HG03159 (cell line): ENCODE measurements at regions not wholly inside any gene's neighbourhood (a gene's known extent, or its start where the extent isn't known, plus 50 kb on each side); places are given as distances from the start of the nearest gene placed in this dataset.
"Not testable (repeated sequence)": the region's sequence is repeated elsewhere in the genome, so short reads cannot be mapped to it uniquely, and the experiment has no call there.

Experiments
- ATAC-seq: cut with Tn5 transposase; IDR thresholded peaks from one replicate; pipeline ENCODE4 v1.9.1; 2021; ENCODE audit warnings: mild to moderate bottlenecking, moderate library complexity; ENCODE audit not compliant: unreplicated experiment

DNA sequence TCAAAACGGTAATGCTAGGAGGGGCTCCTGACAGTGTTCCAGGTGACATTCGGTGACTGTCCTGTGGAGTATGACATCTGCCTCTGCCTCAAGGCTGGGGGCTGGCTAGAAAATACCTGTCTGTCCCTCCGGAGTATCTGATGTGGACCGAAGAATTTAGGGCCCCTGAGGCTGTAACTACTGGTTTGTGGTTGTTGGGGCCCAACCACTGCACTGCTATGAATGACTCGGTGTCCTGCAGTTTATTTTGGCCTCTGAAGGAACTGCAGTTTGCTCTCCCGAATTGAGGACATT, 198.9 kb upstream of the CAND1 start:
- ATAC-seq, result no peak

DNA sequence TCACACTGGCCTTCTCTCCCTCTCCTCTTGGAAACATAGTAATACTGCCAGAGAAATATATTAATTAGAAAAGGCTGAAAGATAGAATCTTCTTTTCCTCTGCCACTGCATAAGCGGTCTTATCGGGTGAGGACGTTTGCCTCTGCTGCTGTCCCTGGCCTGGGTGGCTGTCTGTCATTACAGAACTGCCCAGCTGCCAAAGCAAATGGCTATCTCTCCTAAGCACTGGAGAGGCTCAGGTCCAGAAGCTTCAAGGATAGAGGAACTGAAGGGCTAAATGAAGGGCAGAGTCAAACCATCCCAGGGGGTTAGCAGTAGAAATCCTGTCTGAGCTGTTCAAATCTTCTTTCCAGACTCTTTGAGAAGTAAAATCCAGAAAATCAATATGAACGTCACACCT, 198.6 kb upstream of the CAND1 start:
- ATAC-seq, result no peak

DNA sequence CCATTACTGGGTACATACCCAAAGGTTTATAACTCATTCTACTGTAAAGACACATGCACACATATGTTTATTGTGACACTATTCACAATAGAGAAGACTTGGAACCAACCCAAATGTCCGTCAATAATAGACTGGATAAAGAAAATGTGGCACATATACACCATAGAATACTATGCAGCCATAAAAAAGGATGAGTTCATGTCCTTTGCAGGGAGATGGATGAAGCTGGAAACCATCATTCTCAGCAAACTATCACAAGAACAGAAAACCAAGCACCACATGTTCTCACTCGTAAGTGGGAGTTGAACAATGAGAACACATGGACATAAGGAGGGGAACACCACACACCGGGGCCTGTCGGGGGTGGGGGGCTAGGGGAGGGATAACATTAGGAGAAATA, 196.9 kb upstream of the CAND1 start:
- not testable (repeated sequence) for ATAC-seq

DNA sequence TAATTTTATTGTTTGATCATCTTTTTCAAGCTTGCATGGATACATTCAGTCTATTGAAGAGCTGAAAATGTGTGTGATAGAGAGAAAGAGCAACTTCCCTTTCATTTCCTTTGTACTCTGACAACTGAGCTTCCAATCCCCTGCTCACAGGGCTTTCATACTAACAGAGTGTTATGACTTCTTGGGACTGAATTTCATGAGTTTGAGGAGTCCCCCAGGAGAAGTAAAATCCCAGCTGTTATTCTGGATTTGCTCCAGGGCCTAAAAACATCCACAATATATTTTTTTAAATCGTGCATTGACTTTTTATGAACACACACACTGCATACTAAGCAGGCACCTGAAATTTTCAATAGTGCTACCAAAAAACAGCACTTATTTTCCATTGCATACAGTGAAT, 195.8 kb upstream of the CAND1 start:
- no peak for ATAC-seq

DNA sequence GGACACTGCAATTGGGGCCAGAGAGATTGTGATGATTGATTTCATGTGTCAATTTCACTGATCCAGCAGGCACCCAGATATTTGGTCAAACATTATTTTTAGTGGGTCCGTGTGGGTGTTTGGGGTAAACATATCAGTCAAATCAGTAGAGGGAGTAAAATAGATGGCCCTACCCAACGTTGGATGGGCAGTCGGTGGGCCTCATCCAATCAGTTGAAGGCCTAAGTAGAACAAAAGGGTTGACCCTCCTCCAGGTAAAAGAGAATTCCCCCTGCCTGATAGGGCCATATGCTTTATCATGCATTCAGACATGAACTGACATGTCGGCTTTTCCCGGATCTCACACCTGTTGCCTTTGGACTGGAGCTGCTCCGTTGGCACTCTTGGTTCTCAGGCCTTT, 195.1 kb upstream of the CAND1 start:
- ATAC-seq, result no peak

DNA sequence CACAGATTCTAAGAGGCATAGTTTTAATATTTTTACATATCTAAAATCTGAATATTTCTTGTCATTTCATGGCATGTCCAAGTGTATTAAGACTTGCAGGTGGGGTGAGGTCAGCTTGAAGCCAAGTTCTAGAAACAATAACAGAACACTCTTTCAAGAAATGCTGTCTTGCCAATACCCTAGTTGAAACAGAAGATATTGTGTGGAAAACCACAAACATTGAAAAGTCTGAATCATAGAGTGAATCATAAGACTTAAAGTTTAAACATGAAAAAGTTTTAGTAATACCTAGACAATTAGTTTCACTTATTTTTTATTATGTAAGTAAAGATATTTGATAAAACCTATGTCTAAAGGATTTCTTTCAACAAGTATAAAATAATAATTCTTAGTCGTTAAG, 191.5 kb upstream of the CAND1 start:
- no peak for ATAC-seq

DNA sequence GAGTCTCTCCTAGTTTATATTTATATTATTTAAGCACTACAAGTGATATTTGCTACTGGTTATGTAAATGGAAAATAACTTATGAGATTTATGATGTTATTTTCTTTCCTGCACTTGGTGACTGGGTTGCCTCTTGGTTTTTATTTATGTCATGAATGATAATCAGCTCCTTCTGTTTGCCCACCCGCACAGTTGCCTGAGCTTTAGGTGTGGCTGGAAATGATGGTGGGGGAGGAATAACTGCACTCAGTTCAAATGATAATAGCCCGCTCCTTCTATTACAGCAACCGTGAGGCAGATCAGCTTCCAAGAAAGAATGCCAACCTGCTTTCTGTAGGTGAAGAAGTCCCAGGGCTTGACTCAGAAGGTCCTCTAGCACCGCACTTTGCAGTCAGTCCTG, 190.2 kb upstream of the CAND1 start:
- no peak for ATAC-seq

DNA sequence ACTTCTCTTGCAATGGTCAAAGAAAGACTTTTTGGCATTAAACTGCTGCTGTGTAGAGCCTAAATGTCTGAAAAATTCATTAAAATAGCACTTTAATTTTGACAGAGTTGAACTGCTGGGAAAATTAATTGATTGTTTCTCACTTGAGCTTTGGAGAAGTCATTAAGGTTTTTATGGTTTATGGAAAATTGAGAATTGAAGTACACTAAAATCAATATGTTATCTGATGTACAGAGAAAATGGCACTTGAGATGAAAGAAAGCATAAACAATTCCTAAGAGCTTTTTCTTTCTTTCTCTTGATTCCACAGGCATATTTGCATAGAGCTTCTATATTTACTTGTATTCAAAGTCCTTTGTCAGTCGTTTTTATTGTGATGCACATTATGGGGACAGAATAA, 188.5 kb upstream of the CAND1 start:
- no peak for ATAC-seq

DNA sequence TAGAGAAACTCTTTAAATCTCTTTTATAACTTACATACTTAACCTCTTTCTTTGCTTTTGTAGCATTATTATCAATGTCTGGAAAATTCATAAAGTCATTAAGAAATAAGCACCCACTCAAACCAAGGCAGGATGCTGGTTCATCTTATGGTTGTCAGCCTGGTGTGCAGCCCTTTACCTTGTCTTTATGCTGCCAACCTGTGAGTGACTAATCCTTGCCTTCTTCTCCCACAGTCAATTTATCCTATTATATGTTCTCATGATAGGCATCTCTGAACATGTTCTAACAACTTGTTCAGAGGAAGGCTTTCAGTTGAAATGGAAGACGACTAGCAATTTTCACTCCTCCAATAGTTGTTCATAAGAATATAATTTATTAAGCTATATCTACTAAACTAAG, 186.9 kb upstream of the CAND1 start:
- no peak for ATAC-seq

DNA sequence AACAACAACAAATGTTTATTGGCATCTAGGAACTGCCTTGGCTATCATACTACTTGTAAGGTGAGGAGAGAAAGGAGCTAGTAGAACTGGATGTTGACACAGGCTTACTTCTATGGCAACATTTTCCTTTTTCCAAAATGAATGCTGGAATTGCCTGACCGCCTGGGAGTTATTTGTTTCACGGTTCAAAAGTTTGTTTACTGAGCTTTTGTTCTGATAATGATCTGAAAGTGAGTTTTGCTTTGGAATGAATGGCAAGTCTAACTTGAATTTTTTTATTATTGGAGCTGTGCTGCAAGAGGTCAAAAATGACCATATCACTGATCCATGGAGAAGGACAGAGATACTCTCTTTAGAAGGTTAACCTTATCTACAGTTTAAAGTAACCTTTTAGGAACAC, 183.5 kb upstream of the CAND1 start:
- ATAC-seq, result no peak

DNA sequence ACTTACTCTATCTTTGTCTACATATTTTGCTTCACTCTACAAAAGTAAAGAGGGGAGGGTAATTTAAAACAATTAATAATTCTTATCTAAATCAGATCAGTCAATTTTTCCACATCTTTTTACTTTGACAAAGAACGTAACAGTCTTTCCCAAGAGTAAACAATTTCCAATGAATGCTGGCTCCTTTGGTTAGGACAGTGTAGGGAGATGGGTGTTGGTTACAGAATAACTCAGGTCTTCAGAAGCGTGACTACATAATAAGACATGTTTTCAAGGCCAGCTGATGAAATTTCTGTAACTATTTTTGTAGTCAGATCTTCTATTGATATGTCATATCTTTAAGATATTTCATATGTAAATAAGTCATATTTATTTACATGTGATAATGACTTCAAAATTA, 183.0 kb upstream of the CAND1 start:
- ATAC-seq, result no peak

DNA sequence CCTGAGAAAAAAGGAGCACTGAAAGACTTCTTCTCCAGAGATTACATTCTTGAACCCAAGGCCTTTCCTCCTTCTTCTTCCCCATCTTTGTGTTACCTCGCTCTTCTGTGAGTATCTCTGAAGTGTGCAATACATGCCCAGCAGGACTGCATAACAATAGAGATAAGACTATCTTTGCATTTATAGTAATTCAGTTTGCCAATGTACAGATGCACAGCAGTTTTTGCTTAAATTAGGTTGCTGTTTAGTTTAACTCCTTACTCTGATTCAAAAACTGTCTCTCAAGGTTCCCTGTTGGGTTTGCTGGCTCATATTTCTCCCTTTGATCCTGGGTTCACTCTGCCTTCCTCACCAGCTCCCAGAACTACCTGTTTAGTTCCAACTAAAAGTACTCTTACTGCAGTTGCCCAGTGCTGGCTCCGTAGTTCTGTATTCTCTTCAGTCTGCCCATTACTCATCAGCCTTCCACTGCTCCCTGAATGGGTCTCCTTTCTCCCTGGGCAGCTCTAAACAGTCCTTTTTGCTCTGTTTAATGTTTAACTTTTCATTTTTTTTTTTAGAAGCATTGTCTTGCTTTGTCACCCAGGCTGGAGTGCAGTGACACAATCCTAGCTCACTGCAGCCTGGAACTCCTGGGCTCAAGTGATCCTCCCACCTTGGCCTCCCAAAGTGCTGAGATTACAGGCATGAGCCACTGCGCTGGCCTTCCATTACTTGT, 180.6 kb upstream of the CAND1 start:
- ATAC-seq, result no peak

DNA sequence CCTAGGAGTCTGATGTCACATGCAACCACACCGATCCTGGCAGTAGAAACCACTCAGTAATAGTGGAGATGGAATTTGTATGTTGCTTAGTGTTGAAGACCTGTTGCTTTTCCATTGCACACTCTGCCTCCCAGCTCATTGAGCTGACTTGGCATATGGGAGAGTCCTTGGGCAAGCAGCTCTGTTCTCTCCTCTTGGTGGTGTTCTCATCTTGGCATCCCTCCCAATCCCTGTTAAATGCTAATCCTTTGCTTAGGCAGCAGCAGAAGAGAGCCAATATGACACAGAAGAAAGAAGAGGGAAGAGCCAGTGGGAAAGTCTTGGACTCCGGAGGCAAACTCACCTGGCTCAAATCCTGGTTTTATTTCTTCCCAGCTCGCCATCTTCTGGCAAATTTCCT, 178.0 kb upstream of the CAND1 start:
- no peak for ATAC-seq

DNA sequence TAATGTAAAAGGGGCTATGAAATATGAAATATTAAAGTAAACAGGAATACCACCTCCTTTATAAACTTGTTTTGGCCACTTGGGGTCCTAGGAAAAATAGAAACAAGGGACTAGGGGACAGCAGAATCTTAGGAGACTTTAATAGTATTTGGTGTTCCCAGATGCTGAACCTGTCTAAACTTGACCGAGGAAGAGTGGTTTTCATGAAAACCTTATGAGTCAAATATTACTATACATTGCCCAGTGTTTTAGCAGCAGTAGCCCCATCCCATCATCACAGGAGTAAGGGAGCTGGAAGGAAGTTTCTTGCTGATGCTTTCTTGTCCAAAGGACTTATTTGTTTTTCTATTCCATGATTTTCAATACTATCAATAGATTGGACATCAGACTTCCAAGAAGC, 177.5 kb upstream of the CAND1 start:
- no peak for ATAC-seq

DNA sequence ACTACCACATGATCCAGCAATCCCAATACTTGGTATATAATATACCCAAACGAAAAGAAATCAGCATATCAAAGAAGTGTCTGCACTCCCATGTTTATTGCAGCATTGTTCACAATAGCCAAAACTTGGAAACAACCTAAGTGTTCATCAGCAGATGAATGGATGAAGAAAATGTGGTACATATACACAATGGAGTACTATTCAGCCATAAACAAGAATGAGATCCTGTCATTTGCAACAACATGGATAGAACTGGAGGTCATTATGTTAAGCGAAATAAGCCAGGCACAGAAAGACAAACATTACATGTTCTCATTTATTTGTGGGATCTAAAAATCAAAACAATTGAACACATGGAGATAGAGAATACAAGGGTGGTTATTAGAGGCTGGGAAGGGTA, 176.2 kb upstream of the CAND1 start:
- ATAC-seq, result not testable (repeated sequence)

DNA sequence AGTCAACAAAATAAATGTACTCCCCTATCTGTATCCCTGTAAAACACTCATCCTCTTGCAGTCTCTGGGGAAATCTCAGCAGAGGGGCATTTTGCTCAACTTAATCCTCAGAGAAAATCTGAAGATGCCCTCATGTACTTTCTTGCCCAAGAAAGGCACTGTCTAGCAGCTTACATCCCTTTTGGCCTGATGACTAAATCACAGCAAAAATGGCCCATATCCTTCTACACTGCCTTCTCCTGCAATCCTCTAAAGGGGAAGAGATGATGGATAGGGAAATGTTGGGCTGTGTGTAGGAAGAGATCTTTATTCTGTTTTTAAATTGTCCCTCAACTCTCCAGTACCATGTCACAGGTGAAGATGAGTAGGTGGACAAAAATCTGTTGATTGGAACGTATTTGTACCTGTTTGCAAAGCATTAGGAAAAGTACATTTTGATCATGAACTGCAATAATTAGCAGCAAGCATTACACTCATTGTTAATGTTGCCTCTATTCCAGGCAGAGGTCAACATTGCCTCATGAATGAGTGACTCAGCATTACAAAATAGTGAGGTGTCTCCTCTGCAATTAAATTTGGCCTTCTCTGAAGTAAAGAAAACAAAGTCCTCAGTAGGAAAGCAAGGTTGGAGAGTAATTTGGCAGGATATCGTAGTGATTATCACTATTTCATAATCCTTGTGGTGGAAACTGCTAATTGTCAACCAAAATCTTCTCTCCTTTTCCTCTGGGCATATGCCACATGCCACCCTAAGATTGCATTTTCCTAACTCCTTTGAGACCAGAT, 172.4 kb upstream of the CAND1 start:
- no peak for ATAC-seq

DNA sequence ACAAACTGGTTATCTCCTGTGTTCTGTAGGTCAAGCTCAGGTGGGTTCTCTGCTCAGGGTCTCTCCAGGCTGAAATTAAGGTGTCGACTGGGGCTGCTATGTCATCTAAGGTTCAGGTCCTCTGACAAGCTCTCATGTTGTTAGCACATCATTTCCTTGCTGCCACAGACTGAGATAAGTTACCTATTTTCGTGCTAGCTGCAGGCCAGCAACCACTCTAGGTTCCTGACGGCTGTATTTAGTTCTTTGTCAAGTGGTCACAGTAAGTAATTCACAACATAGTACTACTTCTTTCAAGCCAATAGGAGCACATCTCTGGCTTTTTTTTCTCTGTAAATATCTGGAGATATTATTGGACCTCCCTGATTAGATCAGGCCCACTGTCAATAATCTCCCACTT, 169.3 kb upstream of the CAND1 start:
- ATAC-seq, result no peak

DNA sequence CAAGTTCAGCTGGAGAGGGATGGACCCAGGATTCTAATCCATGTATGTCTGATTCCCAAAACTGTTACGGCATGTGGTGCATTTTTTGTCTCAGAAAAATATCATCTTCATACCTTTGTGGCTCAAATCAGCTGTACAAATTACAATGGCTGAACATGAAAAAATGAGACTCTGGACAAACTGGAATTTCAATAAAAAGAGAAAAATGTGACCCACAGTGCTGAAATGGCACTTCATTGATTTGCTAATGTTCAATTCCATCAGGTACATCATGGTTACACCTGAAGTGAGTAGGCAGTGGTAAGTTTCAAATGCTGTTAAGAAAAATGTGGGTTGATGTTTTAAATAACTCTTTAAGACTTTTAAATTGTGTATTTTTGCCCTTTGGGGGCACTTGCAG, 165.6 kb upstream of the CAND1 start:
- no peak for ATAC-seq

DNA sequence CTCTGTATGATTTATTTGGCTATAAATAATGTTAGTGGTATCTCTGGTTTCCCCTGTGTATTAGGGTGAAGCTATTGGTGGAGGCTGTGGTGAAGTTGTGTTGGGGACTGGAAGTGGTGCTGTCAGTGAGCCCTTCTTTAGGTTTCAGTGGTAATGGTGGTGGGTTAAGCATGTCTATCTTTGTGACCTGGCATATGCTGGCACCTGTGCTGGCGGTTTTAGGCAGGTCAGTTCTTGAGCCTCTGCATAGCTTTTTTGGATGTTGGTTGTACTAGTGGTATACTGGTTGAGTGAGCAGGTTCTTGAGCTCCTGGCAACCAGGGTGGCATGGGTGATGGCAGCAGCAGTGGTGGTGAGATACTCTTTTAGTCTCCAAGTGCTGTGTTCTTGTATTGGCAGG, 161.9 kb upstream of the CAND1 start:
- ATAC-seq, result no peak

DNA sequence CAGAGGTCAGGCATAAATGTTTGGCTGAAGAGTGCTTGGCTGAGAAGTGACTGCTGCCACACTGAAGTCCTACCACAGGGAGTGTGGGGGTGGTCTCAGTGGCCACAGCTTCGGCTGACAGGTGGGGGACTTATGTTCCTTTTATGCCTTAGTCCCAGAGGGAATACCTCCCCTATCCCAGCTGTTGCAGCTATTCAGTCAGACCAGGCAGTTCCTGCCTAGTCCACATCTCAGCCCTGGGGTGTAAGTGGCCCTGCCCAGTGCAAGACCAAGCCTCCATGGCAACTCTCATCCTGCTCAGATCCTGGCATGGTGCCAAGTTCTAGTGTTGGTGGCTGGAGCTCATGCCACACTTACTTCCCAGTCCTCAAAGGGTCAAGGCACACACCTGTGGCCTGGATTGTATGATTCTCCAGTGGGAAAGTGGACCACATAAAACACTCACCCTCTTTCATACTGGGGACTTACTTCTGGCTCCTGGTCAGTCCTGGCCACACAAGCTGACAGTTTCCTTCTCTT, 161.3 kb upstream of the CAND1 start:
- no peak for ATAC-seq

DNA sequence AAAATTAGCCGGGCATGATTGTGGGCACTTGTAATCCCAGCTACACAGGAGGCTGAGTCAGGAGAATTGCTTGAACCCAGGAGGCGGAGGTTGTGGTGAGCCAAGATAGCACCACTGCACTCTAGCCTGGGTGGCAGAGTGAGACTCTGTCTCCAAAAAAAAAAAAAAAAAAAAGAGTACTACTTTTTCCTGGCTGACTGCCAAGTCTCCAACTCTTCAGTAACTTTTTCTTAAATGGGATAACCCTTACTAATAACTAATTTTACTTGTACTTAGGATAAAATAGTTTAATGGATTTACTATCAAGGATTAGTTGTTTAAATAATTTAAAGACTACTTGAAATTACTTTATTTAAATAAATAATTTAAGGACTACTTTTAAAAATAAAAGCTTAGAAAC, 158.8 kb upstream of the CAND1 start:
- ATAC-seq, result not testable (repeated sequence)

DNA sequence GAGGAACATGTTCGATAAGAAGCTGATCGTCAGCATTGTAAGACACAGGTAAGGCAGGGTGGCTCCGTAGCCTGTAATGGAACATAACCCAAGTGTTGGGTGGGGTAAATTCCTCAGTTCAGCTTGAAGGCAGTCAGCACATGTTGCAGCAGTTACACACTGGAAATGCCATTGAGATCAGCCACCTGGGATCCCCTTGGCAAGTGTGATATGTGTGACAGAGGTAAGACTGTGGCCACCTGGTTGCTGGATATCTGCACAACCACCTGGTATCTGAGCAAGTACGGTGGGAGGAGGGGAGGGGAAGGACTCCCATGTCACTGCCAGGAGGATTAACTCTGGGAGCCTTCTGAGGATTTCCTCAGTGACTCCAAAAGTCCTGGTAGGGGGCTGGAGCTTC, 158.0 kb upstream of the CAND1 start:
- no peak for ATAC-seq

DNA sequence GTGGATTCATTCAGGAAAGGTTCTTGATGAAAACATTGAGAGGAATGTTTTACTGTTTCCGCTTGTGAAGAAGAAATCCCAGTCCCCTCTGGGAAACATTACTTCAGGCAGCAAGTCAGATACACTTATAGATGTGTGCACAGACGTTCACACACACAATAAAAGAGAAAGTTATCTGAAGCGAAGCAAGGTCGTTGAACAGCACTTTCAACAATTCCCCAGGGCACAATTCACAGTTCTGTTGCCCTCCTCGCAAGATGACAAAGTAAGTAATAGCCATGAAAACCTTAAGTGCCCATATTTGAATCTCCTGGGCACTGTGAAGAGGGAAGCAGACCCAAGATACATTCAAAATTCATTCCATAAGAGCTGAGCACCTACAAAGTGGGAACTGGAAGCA, 156.6 kb upstream of the CAND1 start:
- no peak for ATAC-seq
